H9 (cell line): ENCODE measurements at regions not wholly inside any gene's neighbourhood (a gene's known extent, or its start where the extent isn't known, plus 50 kb on each side); places are given as distances from the start of the nearest gene placed in this dataset.

ENCODE experiments used
- DNase-seq: peaks from one replicate; pipeline ENCODE4 v3.0.0-alpha.2; 2017
- H2AFZ ChIP-seq: one replicate; pipeline ENCODE4 v1.6.1; 2013; ENCODE audit warnings: mild to moderate bottlenecking, low read length, control low read depth, moderate library complexity
- H2AK5ac ChIP-seq: 2 replicates; pipeline ENCODE4 v1.6.1; 2013; ENCODE audit warnings: low read length, control low read depth, mixed read lengths; ENCODE audit not compliant: insufficient read length
- H2BK120ac ChIP-seq: one replicate; pipeline ENCODE4 v1.6.1; 2013; ENCODE audit warnings: low read depth, mild to moderate bottlenecking, low read length, control low read depth, inconsistent platforms; ENCODE audit not compliant: poor library complexity, severe bottlenecking
- H2BK12ac ChIP-seq: 2 replicates; pipeline ENCODE4 v1.6.1; 2013; ENCODE audit warnings: low read length, control low read depth, mixed read lengths, low read depth; ENCODE audit not compliant: insufficient read length
- H2BK15ac ChIP-seq: 2 replicates; pipeline ENCODE4 v1.6.1; 2013; ENCODE audit warnings: low read depth, low read length, control low read depth
- H2BK20ac ChIP-seq: one replicate; pipeline ENCODE4 v1.6.1; 2013; ENCODE audit warnings: low read depth, mild to moderate bottlenecking, low read length, control low read depth, inconsistent platforms; ENCODE audit not compliant: poor library complexity, severe bottlenecking
- H2BK5ac ChIP-seq: 2 replicates; pipeline ENCODE4 v1.6.1; 2013; ENCODE audit warnings: low read length, control low read depth, mixed read lengths; ENCODE audit not compliant: insufficient read length
- H3K14ac ChIP-seq: 2 replicates; pipeline ENCODE4 v1.6.1; 2013; ENCODE audit warnings: low read length, control low read depth; ENCODE audit not compliant: insufficient read depth
- H3K18ac ChIP-seq: 2 replicates; pipeline ENCODE4 v1.6.1; 2013; ENCODE audit warnings: low read depth, mild to moderate bottlenecking, mixed read lengths, low read length, control low read depth; ENCODE audit not compliant: insufficient read length
- H3K23ac ChIP-seq: 2 replicates; pipeline ENCODE4 v1.6.1; 2013; ENCODE audit warnings: low read length, control low read depth, mixed read lengths, low read depth; ENCODE audit not compliant: insufficient read length
- H3K23me2 ChIP-seq: 2 replicates; pipeline ENCODE4 v1.6.1; 2013; ENCODE audit warnings: low read depth, mild to moderate bottlenecking, mixed read lengths, low read length, control low read depth; ENCODE audit not compliant: insufficient read length, poor library complexity, severe bottlenecking
- H3K27ac ChIP-seq: 2 replicates; pipeline ENCODE4 v1.5.1; 2013; ENCODE audit warnings: low read length, control low read depth, mixed read lengths, low read depth; ENCODE audit not compliant: insufficient read length
- H3K27me3 ChIP-seq: 2 replicates; pipeline ENCODE4 v1.6.1; 2013; ENCODE audit warnings: low read length, control low read depth, inconsistent platforms; ENCODE audit not compliant: insufficient read depth
- H3K4ac ChIP-seq: 2 replicates; pipeline ENCODE4 v1.6.1; 2013; ENCODE audit warnings: low read depth, mild to moderate bottlenecking, control low read depth, inconsistent platforms, low read length, moderate library complexity
- H3K4me1 ChIP-seq: 2 replicates; pipeline ENCODE4 v1.6.1; 2013; ENCODE audit warnings: low read length, control low read depth, inconsistent platforms; ENCODE audit not compliant: insufficient read depth
- H3K4me2 ChIP-seq: 2 replicates; pipeline ENCODE4 v1.6.1; 2013; ENCODE audit warnings: low read length, control low read depth, mixed read lengths; ENCODE audit not compliant: insufficient read length, insufficient read depth
- H3K56ac ChIP-seq: 2 replicates; pipeline ENCODE4 v1.6.1; 2013; ENCODE audit warnings: low read depth, mild to moderate bottlenecking, mixed read lengths, low read length, control low read depth; ENCODE audit not compliant: insufficient read length
- H3K79me1 ChIP-seq: 2 replicates; pipeline ENCODE4 v1.6.1; 2013; ENCODE audit warnings: low read depth, mild to moderate bottlenecking, moderate library complexity, low read length, control low read depth, inconsistent platforms; ENCODE audit not compliant: insufficient read depth, poor library complexity, severe bottlenecking
- H3K79me2 ChIP-seq: 2 replicates; pipeline ENCODE4 v1.6.1; 2013; ENCODE audit warnings: low read length, control low read depth, inconsistent platforms; ENCODE audit not compliant: insufficient read depth
- H3K9ac ChIP-seq: 2 replicates; pipeline ENCODE4 v1.6.1; 2013; ENCODE audit warnings: low read length, control low read depth, mixed read lengths; ENCODE audit not compliant: insufficient read length; ENCODE audit errors: extremely low read depth
- H3K9me3 ChIP-seq: one replicate; pipeline ENCODE4 v1.6.1; 2013; ENCODE audit warnings: low read depth, low read length, inconsistent platforms; ENCODE audit not compliant: control insufficient read depth
- H3T11ph ChIP-seq: one replicate; pipeline ENCODE4 v1.6.1; 2013; ENCODE audit warnings: mild to moderate bottlenecking, low read length, control low read depth, inconsistent platforms
- H4K20me1 ChIP-seq: one replicate; pipeline ENCODE4 v1.6.1; 2013; ENCODE audit not compliant: control insufficient read depth, insufficient read length, insufficient read depth
- H4K5ac ChIP-seq: 2 replicates; pipeline ENCODE4 v1.6.1; 2013; ENCODE audit warnings: low read depth, mild to moderate bottlenecking, mixed read lengths, low read length, control low read depth; ENCODE audit not compliant: insufficient read length
- H4K8ac ChIP-seq: replicated peaks from 2 replicates; pipeline ENCODE4 v1.6.1; 2013; ENCODE audit warnings: low read length, control low read depth, mixed read lengths, low read depth; ENCODE audit not compliant: insufficient read length
- H4K91ac ChIP-seq: 2 replicates; pipeline ENCODE4 v1.6.1; 2013; ENCODE audit warnings: low read depth, mild to moderate bottlenecking, moderate library complexity, mixed read lengths, low read length, control low read depth; ENCODE audit not compliant: insufficient read length
- H3K27ac Mint-ChIP-seq, 3 experiments: 2 replicates in 2 of 3; 3 replicates in 1 of 3; pipeline ENCODE4 v1.8.0; 2020 to 2021; ENCODE audit warnings: mixed read lengths in 3 of 3, mild to moderate bottlenecking in 1 of 3, moderate library complexity in 1 of 3
- H3K27me3 Mint-ChIP-seq: 2 replicates; pipeline ENCODE4 v1.8.0; 2021; ENCODE audit warnings: low read depth, mild to moderate bottlenecking, moderate library complexity, mixed read lengths
- H3K36me3 Mint-ChIP-seq, 3 experiments: 2 replicates in 2 of 3; 3 replicates in 1 of 3; pipeline ENCODE4 v1.8.0; 2020 to 2021; ENCODE audit warnings: low read depth in 3 of 3, mixed read lengths in 3 of 3; ENCODE audit not compliant: insufficient read depth in 1 of 3
- H3K4me1 Mint-ChIP-seq, 2 experiments: 2 replicates each; pipeline ENCODE4 v1.8.0; 2020; ENCODE audit warnings: mixed read lengths in 2 of 2
- H3K4me3 Mint-ChIP-seq, 2 experiments: 2 replicates in 1 of 2; 3 replicates in 1 of 2; pipeline ENCODE4 v1.8.0; 2020 to 2021; ENCODE audit warnings: mild to moderate bottlenecking in 2 of 2, mixed read lengths in 2 of 2, moderate library complexity in 1 of 2
- H3K9me3 Mint-ChIP-seq, 2 experiments: 2 replicates in 1 of 2; 3 replicates in 1 of 2; pipeline ENCODE4 v1.8.0; 2020; ENCODE audit warnings: mild to moderate bottlenecking in 2 of 2, mixed read lengths in 2 of 2, moderate library complexity in 1 of 2
- CTCF ChIP-seq: fragments of 200-600 bp; sonication (generic); conservative IDR thresholded peaks from 3 replicates; pipeline ENCODE4 v1.8.0; 2021; ENCODE audit warnings: antibody characterized with exemption, mild to moderate bottlenecking
- WGBS: extraction: QIAGEN DNeasy Blood & Tissue Kit; methylation state at CpG from one replicate; pipeline ENCODE4 v1.1.7; 2013; ENCODE audit warnings: missing lambda C conversion rate, low lambda C conversion rate, mixed read lengths; ENCODE audit not compliant: insufficient read length; ENCODE audit errors: extremely low coverage; 5-methylcytosine and 5-hydroxymethylcytosine counted together

GRCh38 chr5:68405026-68405684, 189.6 kb downstream of the PIK3R1 start:
- Histone ChIP-seq H3K27me3 (no peaks in the 10 kb centered on the region), H3K79me1 (no peaks in the 10 kb centered on the region), H4K20me1 (no peaks in the 10 kb centered on the region), H3K9me3 (no peaks in the 10 kb centered on the region), H2AFZ (no peak overlapping the region), H4K91ac (no peak overlapping the region), H3K9ac (no peak overlapping the region), H3K4me1 (peaks cover 3% of the 10 kb centered on the region; the same call in 1 of the 2 replicates), H2BK12ac (no peak overlapping the region), H2BK120ac (no peak overlapping the region), H3K56ac (no peak overlapping the region), H3K27ac (no peak overlapping the region), H4K8ac (no peak overlapping the region), H2AK5ac (no peak overlapping the region), H3K14ac (no peak overlapping the region), H3K79me2 (no peaks in the 10 kb centered on the region), H2BK5ac (no peak overlapping the region), H4K5ac (no peak overlapping the region), H2BK15ac (no peak overlapping the region), H3K4ac (no peak overlapping the region), H3K23ac (no peak overlapping the region), H2BK20ac (no peak overlapping the region), H3K4me2 (no peak overlapping the region), H3K23me2 (no peaks in the 10 kb centered on the region), H3K18ac (no peak overlapping the region), H3T11ph (no peak overlapping the region)
- Mint-ChIP-seq H3K9me3 (peaks cover 0 to 7% of the 10 kb centered on the region in 2 experiments; a peak in 4 of 5 replicates), H3K4me3 (no peak overlapping the region), H3K27ac (no peak overlapping the region), H3K36me3 (peaks cover 0 to 7% (median 2%) of the 10 kb centered on the region in 3 experiments; a peak in 3 of 7 replicates), H3K4me1 (peaks cover 25 to 29% of the 10 kb centered on the region in 2 experiments), H3K27me3 (no peaks in the 10 kb centered on the region)
- WGBS, result no CpG with 5 or more reads among the region's 1 CpG
- DNase-seq, result no peak
- no peak for TF ChIP-seq CTCF
